Mesendoderm (in vitro differentiated cells): ENCODE measurements at regions not wholly inside any gene's neighbourhood (a gene's known extent, or its start where the extent isn't known, plus 50 kb on each side); places are given as distances from the start of the nearest gene placed in this dataset.

Experiments used
- DNase-seq: peaks from one replicate; pipeline ENCODE4 v3.0.0; 2013
- H2AK5ac ChIP-seq: 2 replicates; pipeline ENCODE4 v1.6.1; 2013; ENCODE audit warnings: low read length, inconsistent platforms
- H2BK120ac ChIP-seq: 2 replicates; pipeline ENCODE4 v1.6.1; 2013; ENCODE audit warnings: low read depth, mild to moderate bottlenecking, low read length, moderate library complexity, mixed read lengths
- H2BK15ac ChIP-seq: replicated peaks from 2 replicates; pipeline ENCODE4 v1.6.1; 2013; ENCODE audit warnings: low read depth, mild to moderate bottlenecking, moderate library complexity
- H2BK5ac ChIP-seq: 2 replicates; pipeline ENCODE4 v1.6.1; 2013; ENCODE audit warnings: low read length, inconsistent platforms
- H3K18ac ChIP-seq: 2 replicates; pipeline ENCODE4 v1.6.1; 2013; ENCODE audit warnings: mild to moderate bottlenecking, low read length, mixed read lengths
- H3K23ac ChIP-seq: one replicate; pipeline ENCODE4 v1.6.1; 2013; ENCODE audit warnings: low read length
- H3K27ac ChIP-seq: 2 replicates; pipeline ENCODE4 v1.5.1; 2013; ENCODE audit warnings: low read depth, mild to moderate bottlenecking, inconsistent platforms, low read length, moderate library complexity
- H3K27me3 ChIP-seq: 2 replicates; pipeline ENCODE4 v1.6.1; 2013; ENCODE audit warnings: low read length, control low read depth, mild to moderate bottlenecking, inconsistent platforms; ENCODE audit not compliant: insufficient read depth, poor library complexity
- H3K36me3 ChIP-seq: 2 replicates; pipeline ENCODE4 v1.6.1; 2013; ENCODE audit warnings: low read length, inconsistent platforms; ENCODE audit not compliant: control insufficient read depth, insufficient read depth
- H3K4ac ChIP-seq: one replicate; pipeline ENCODE4 v1.6.1; 2013; ENCODE audit warnings: low read depth, mild to moderate bottlenecking, low read length, moderate library complexity
- H3K4me1 ChIP-seq: 2 replicates; pipeline ENCODE4 v1.6.1; 2013; ENCODE audit warnings: low read depth, low read length, inconsistent platforms; ENCODE audit not compliant: control insufficient read depth
- H3K4me2 ChIP-seq: 2 replicates; pipeline ENCODE4 v1.6.1; 2013; ENCODE audit warnings: low read length
- H3K4me3 ChIP-seq: 2 replicates; pipeline ENCODE4 v1.5.1; 2013; ENCODE audit warnings: mild to moderate bottlenecking, low read length
- H3K56ac ChIP-seq: one replicate; pipeline ENCODE4 v1.6.1; 2013; ENCODE audit warnings: low read length
- H3K79me1 ChIP-seq: 2 replicates; pipeline ENCODE4 v1.6.1; 2013; ENCODE audit warnings: low read length, inconsistent platforms
- H3K79me2 ChIP-seq: 2 replicates; pipeline ENCODE4 v1.6.1; 2013; ENCODE audit warnings: mild to moderate bottlenecking, low read length; ENCODE audit not compliant: control insufficient read depth, insufficient read depth
- H3K9ac ChIP-seq: 2 replicates; pipeline ENCODE4 v1.6.1; 2013; ENCODE audit warnings: low read length, inconsistent platforms
- H4K5ac ChIP-seq: one replicate; pipeline ENCODE4 v1.6.1; 2013; ENCODE audit warnings: low read length
- H4K8ac ChIP-seq: one replicate; pipeline ENCODE4 v1.6.1; 2013; ENCODE audit warnings: low read depth, mild to moderate bottlenecking, control low read depth, low read length, moderate library complexity
- WGBS: extraction: QIAGEN DNeasy Blood & Tissue Kit; methylation state at CpG from one replicate; pipeline ENCODE4 v1.1.7; 2013; ENCODE audit warnings: low lambda C conversion rate, missing lambda C conversion rate; ENCODE audit not compliant: insufficient coverage; ENCODE audit errors: extremely low coverage; 5-methylcytosine and 5-hydroxymethylcytosine counted together

DNA sequence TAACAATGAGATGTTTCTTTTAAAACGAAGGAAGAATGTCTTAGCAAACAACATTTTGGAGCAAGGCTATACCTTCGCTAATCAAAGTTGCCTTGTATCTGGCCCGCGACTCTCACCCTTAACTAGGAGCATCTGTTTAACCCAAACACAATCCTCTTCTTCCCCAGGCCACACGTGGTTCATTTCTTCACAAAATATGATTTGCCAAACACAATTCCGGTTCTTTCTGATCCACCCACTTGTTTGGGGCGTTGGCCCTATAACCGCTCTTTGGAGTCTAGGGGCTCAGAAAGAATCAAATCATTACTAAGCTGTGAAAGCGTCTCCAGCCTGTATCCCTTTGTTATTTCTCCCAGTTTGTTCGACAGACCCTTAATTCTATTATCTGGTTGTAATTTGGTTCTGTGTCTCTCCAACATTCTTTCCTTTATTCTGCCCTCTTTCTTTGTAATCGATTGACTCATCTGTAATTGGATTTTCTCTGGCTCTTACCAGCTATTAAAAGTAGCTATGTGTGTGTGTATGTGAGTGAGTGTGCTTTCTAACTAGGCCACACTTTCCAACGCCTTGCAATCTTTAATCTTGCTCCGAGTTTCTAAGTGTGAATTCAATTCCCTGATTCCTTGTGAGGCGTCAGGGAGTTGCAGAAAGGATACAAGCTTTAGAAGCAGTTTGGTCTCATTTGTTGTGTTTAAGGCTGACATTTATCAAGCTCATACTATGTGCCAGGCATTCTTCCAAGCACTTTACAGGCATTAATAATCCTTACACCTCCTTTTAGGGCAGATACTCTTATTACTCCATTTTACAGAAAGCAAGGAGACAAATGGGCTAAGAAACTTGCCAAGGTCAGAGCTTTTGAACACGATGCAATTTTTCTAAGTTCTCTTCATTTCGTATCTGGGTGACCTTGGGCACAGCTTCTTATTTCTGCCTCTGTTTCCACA is 138.6 kb upstream of the CPEB2 start:
- Histone ChIP-seq H3K27me3 (no peaks in the 10 kb centered on the region), H3K79me2 (no peaks in the 10 kb centered on the region), H3K56ac (no peak overlapping the region), H3K27ac (no peak overlapping the region), H3K79me1 (no peaks in the 10 kb centered on the region), H4K5ac (no peak overlapping the region), H3K4me1 (no peaks in the 10 kb centered on the region), H3K4ac (no peak overlapping the region), H2BK120ac (no peak overlapping the region), H3K9ac (no peak overlapping the region), H2BK15ac (no peak overlapping the region), H2BK5ac (no peak overlapping the region), H3K18ac (no peak overlapping the region), H2AK5ac (no peak overlapping the region), H4K8ac (no peak overlapping the region), H3K23ac (no peak overlapping the region), H3K36me3 (no peaks in the 10 kb centered on the region), H3K4me3 (no peak overlapping the region), H3K4me2 (no peak overlapping the region)
- no CpG with 5 or more reads among the region's 16 CpGs for whole genome bisulfite sequencing
- no peak for DNase-seq

- Histone ChIP-seq H3K56ac (no peak overlapping the region), H3K27me3 (no peaks in the 10 kb centered on the region), H3K4me3 (no peak overlapping the region), H3K9ac (no peak overlapping the region), H3K4me1 (no peaks in the 10 kb centered on the region), H2BK120ac (no peak overlapping the region), H2AK5ac (no peak overlapping the region), H2BK15ac (no peak overlapping the region), H3K79me2 (no peaks in the 10 kb centered on the region), H3K23ac (no peak overlapping the region), H4K8ac (no peak overlapping the region), H3K4me2 (no peak overlapping the region), H2BK5ac (no peak overlapping the region), H3K27ac (no peak overlapping the region), H3K36me3 (no peaks in the 10 kb centered on the region), H3K79me1 (no peaks in the 10 kb centered on the region), H3K18ac (no peak overlapping the region), H4K5ac (no peak overlapping the region), H3K4ac (no peak overlapping the region)
- DNase-seq, result no peak
- no CpG with 5 or more reads among the region's 3 CpGs for WGBS
Measured at GRCh38 chr4:14864365-14865030, 137.8 kb upstream of the CPEB2 start.

GRCh38 chr4:14865031-14865366 is 137.3 kb upstream of the CPEB2 start:
- Histone ChIP-seq H3K4me3 (no peak overlapping the region), H4K5ac (no peak overlapping the region), H3K36me3 (no peaks in the 10 kb centered on the region), H2AK5ac (no peak overlapping the region), H3K4me1 (no peaks in the 10 kb centered on the region), H4K8ac (no peak overlapping the region), H3K23ac (no peak overlapping the region), H3K79me1 (no peaks in the 10 kb centered on the region), H3K9ac (no peak overlapping the region), H2BK120ac (no peak overlapping the region), H3K27ac (no peak overlapping the region), H3K27me3 (no peaks in the 10 kb centered on the region), H3K4ac (no peak overlapping the region), H2BK5ac (no peak overlapping the region), H3K4me2 (no peak overlapping the region), H3K18ac (no peak overlapping the region), H3K79me2 (no peaks in the 10 kb centered on the region), H2BK15ac (no peak overlapping the region), H3K56ac (no peak overlapping the region)
- no peak for DNase-seq
- WGBS, result no CpG with 5 or more reads among the region's 5 CpGs

DNA sequence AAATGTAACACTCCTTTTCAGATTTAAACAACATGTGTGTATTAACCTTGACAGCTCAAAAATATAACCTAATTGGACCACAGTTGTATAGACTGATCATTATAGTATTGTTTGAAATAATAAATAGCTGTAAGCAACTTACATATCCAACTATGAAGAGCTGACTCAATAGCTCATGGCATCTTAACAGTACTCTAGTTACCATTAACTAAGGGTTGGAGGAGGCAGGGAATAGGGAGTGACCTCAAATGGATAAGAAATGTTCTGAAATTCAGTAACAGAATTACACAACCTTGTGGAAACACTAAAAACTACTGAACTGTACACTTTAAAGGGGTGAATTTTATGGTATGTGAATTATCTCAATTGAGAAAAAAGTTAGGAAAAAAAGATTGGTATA is 136.5 kb upstream of the CPEB2 start:
- H3K4me3 ChIP-seq, result no peak overlapping the region
- DNase-seq, result no peak
- H3K18ac ChIP-seq, result no peak overlapping the region
- no peak overlapping the region for H4K5ac ChIP-seq
- no peaks in the 10 kb centered on the region for H3K79me1 ChIP-seq
- no peak overlapping the region for H4K8ac ChIP-seq
- no peaks in the 10 kb centered on the region for H3K36me3 ChIP-seq
- no peak overlapping the region for H3K4me2 ChIP-seq
- no peak overlapping the region for H3K23ac ChIP-seq
- no peaks in the 10 kb centered on the region for H3K4me1 ChIP-seq
- no peak overlapping the region for H2BK120ac ChIP-seq
- no peaks in the 10 kb centered on the region for H3K27me3 ChIP-seq
- no peak overlapping the region for H3K4ac ChIP-seq
- H3K56ac ChIP-seq, result no peak overlapping the region
- no peak overlapping the region for H3K9ac ChIP-seq
- no peaks in the 10 kb centered on the region for H3K79me2 ChIP-seq
- H2BK5ac ChIP-seq, result no peak overlapping the region
- H3K27ac ChIP-seq, result no peak overlapping the region
- H2AK5ac ChIP-seq, result no peak overlapping the region
- H2BK15ac ChIP-seq, result no peak overlapping the region

- Histone ChIP-seq H4K5ac (no peak overlapping the region), H3K56ac (no peak overlapping the region), H4K8ac (no peak overlapping the region), H3K18ac (no peak overlapping the region), H3K4ac (no peak overlapping the region), H3K27ac (no peak overlapping the region), H3K36me3 (no peaks in the 10 kb centered on the region), H3K4me2 (no peak overlapping the region), H2BK15ac (no peak overlapping the region), H3K4me3 (no peak overlapping the region), H3K23ac (no peak overlapping the region), H2AK5ac (no peak overlapping the region), H3K9ac (no peak overlapping the region), H3K79me2 (no peaks in the 10 kb centered on the region), H2BK120ac (no peak overlapping the region), H2BK5ac (no peak overlapping the region), H3K4me1 (no peaks in the 10 kb centered on the region), H3K79me1 (no peaks in the 10 kb centered on the region), H3K27me3 (no peaks in the 10 kb centered on the region)
- peak; percentile 62 for DNase-seq
- no CpG with 5 or more reads among the region's 7 CpGs for WGBS
Measured at GRCh38 chr4:14867847-14868246, 134.4 kb upstream of the CPEB2 start.
